ENCODE measurements at regions not wholly inside any gene's neighbourhood (a gene's known extent, or its start where the extent isn't known, plus 50 kb on each side); places are given as distances from the start of the nearest gene placed in this dataset.

- DNase-seq: no peak
These were observed 276.6 kb downstream of the RNF152 start for GRCh38 chr18:61616111-61616610.

- no peak for DNase-seq
These were observed 279.3 kb downstream of the CDH20 start for GRCh38 chr18:61612517-61612916.

GRCh38 chr18:61609131-61609530 is 275.9 kb downstream of the CDH20 start:
- no peak for DNase-seq

GRCh38 chr18:61608316-61608715 is 275.1 kb downstream of the CDH20 start:
- DNase-seq: no peak

DNA sequence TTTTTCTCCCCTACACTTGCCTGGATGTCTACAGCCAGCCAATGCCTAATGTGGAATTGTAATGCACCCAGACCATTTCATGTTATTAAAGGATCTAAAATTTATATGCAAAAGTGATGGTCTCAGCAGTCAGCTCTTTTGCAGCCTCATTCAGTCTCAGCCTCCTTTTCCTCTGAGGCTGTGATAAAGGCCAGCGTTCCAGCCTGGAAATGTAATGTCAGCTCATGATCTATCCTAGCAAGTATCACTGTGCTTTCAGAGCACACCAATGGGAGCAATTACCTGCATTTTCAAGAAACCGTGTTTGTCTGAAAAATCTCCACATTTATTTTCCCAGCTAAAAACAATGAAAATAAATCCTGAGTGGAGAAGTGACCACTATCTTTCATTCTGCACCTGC is 274.6 kb downstream of the CDH20 start:
- no peak for DNase-seq

GRCh38 chr18:61606759-61607158 is 273.5 kb downstream of the CDH20 start:
- DNase-seq: no peak

DNA sequence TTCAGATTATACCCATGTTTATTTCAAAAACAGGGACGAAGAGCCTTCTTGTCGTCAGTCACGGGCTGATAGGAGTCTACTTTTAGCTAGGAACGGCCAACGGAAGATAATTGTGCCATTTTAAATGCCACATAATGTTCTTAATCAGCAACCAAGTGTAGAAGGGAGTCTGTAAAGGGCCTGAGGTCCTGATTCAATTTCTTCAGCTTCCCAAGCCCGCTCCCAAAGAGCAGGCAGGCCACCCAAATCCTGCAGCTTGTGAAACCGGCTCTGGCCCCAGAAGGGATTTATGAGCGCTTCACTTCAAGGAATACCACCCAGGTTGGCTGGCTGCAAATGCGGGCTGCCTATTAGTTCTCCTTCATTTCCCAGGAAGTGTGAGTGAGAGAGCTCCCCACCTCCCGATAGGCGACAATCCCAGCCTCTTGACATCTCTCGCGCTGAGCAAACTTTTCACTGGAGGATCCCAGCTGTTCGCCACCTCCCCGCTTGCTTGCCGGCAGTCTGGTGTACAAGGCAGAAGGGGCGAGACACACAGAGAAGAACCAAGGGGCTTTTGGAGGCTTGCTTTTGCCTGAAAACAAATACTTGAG is 272.9 kb downstream of the CDH20 start:
- no peak for DNase-seq

- DNase-seq: no peak
These were observed 272.3 kb downstream of the CDH20 start for GRCh38 chr18:61605376-61606067.

All from SHP77 (cell line).